H1 (cell line): ENCODE measurements at regions not wholly inside any gene's neighbourhood (a gene's known extent, or its start where the extent isn't known, plus 50 kb on each side); places are given as distances from the start of the nearest gene placed in this dataset.

Experiments used
- CTCF ChIA-PET: fragments of 300-600 bp; sonication (Branson Sonifier 250); formaldehyde crosslinking; loops from one replicate; lab custom pipeline; 2021; ENCODE audit not compliant: partially characterized antibody; lab: Charles Lee
- POLR2A ChIA-PET: fragments of 300-600 bp; sonication (Branson Sonifier 250); formaldehyde crosslinking; loops from one replicate; lab custom pipeline; 2021; ENCODE audit warnings: inconsistent platforms; ENCODE audit not compliant: partially characterized antibody; lab: Charles Lee
- DNase-seq, 2 experiments: peaks; one replicate each; pipeline versions ENCODE4 v3.0.0 to v3.0.0-alpha.2; 2010 to 2022; ENCODE audit warnings: low spot score in 2 of 2, low read depth in 1 of 2, mixed read lengths in 1 of 2
- FAIRE-seq: peaks from 2 replicates; lab custom pipeline; 2011; peaks lifted over from hg19 to GRCh38; lab: Jason Lieb, UNC
- H2AFZ ChIP-seq: 2 replicates; pipeline ENCODE4 v1.8.1; 2012; ENCODE audit warnings: low read length, inconsistent platforms
- H2AK5ac ChIP-seq: 2 replicates; pipeline ENCODE4 v1.6.1; 2013; ENCODE audit warnings: low read depth, low read length
- H2BK120ac ChIP-seq: replicated peaks from 2 replicates; pipeline ENCODE3; 2013; ENCODE audit warnings: low read depth, low read length, inconsistent platforms
- H2BK12ac ChIP-seq: 2 replicates; pipeline ENCODE4 v1.6.1; 2013; ENCODE audit warnings: low read depth, low read length
- H2BK15ac ChIP-seq: 2 replicates; pipeline ENCODE4 v1.6.1; 2013; ENCODE audit warnings: low read length
- H2BK20ac ChIP-seq: 2 replicates; pipeline ENCODE4 v1.6.1; 2013; ENCODE audit warnings: low read length
- H2BK5ac ChIP-seq: 2 replicates; pipeline ENCODE4 v1.6.1; 2013; ENCODE audit warnings: low read depth, low read length
- H3K14ac ChIP-seq: 2 replicates; pipeline ENCODE4 v1.6.1; 2013; ENCODE audit warnings: inconsistent platforms; ENCODE audit not compliant: insufficient read length
- H3K18ac ChIP-seq: 2 replicates; pipeline ENCODE4 v1.6.1; 2013; ENCODE audit warnings: low read length; ENCODE audit errors: extremely low read depth
- H3K23ac ChIP-seq: 2 replicates; pipeline ENCODE4 v1.6.1; 2013; ENCODE audit warnings: inconsistent platforms; ENCODE audit not compliant: insufficient read length
- H3K23me2 ChIP-seq: 2 replicates; pipeline ENCODE4 v1.6.1; 2013; ENCODE audit warnings: low read depth, low read length
- H3K27ac ChIP-seq: 2 replicates; pipeline ENCODE4 v1.6.1; 2011; ENCODE audit warnings: low read depth, low read length, inconsistent platforms
- H3K27me3 ChIP-seq, 4 experiments: replicated peaks in 1 of 4; 1 replicate in 1 of 4; 2 replicates in 3 of 4; pipeline versions ENCODE4 v1.6.1 to v1.8.1; 2011 to 2013; ENCODE audit warnings: low read length in 3 of 4, mild to moderate bottlenecking in 3 of 4, inconsistent platforms in 2 of 4, mixed read lengths in 2 of 4, moderate library complexity in 1 of 4; ENCODE audit not compliant: control insufficient read depth in 3 of 4, insufficient read depth in 3 of 4; ENCODE audit errors: extremely low read depth in 1 of 4
- H3K36me3 ChIP-seq, 4 experiments: 2 replicates each; pipeline versions ENCODE4 v1.6.1 to v1.8.1; 2011 to 2013; ENCODE audit warnings: mild to moderate bottlenecking in 4 of 4, low read length in 3 of 4, moderate library complexity in 2 of 4, control low read depth in 1 of 4, inconsistent platforms in 1 of 4; ENCODE audit not compliant: insufficient read depth in 4 of 4, control insufficient read depth in 2 of 4
- H3K4ac ChIP-seq: replicated peaks from 2 replicates; pipeline ENCODE3; 2013; ENCODE audit warnings: low read length, low read depth, mixed read lengths, inconsistent platforms; ENCODE audit not compliant: insufficient read length
- H3K4me1 ChIP-seq, 4 experiments: replicated peaks in 1 of 4; 1 replicate in 1 of 4; 2 replicates in 3 of 4; pipeline versions ENCODE4 v1.6.1 to v1.8.1; 2011 to 2013; ENCODE audit warnings: low read length in 3 of 4, inconsistent platforms in 2 of 4, mixed read lengths in 1 of 4; ENCODE audit not compliant: insufficient read depth in 4 of 4, control insufficient read depth in 3 of 4
- H3K4me2 ChIP-seq, 2 experiments: 2 replicates each; pipeline versions ENCODE4 v1.6.1 to v1.8.1; 2011 to 2013; ENCODE audit warnings: low read depth in 2 of 2, low read length in 2 of 2, control low read depth in 1 of 2, inconsistent platforms in 1 of 2, mild to moderate bottlenecking in 1 of 2; ENCODE audit not compliant: insufficient read depth in 1 of 2
- H3K4me3 ChIP-seq, 4 experiments: fragments of 200-600, 300-600 bp in 1 of 4; sonication (generic), shearing (Covaris generic), sonication (Bioruptor Twin) in 1 of 4; 2 replicates each; pipeline versions ENCODE4 v1.5.1 to v1.8.1; 2011 to 2016; ENCODE audit warnings: low read length in 4 of 4, low read depth in 3 of 4, control low read depth in 2 of 4, inconsistent platforms in 2 of 4, mild to moderate bottlenecking in 2 of 4, mixed read lengths in 1 of 4, moderate library complexity in 1 of 4; ENCODE audit not compliant: insufficient read depth in 2 of 4; ENCODE audit errors: extremely low read depth in 1 of 4
- H3K56ac ChIP-seq: replicated peaks from 2 replicates; pipeline ENCODE3; 2013; ENCODE audit warnings: low read depth, mild to moderate bottlenecking, mixed read lengths, low read length, inconsistent platforms; ENCODE audit not compliant: insufficient read length
- H3K79me1 ChIP-seq: 2 replicates; pipeline ENCODE4 v1.6.1; 2013; ENCODE audit warnings: low read depth, low read length, control low read depth
- H3K79me2 ChIP-seq, 2 experiments: 2 replicates each; pipeline versions ENCODE4 v1.6.1 to v1.8.1; 2012 to 2013; ENCODE audit warnings: low read length in 2 of 2, mild to moderate bottlenecking in 2 of 2, inconsistent platforms in 1 of 2; ENCODE audit not compliant: insufficient read depth in 2 of 2, control insufficient read depth in 1 of 2
- H3K9ac ChIP-seq, 4 experiments: replicated peaks in 1 of 4; 1 replicate in 1 of 4; 2 replicates in 3 of 4; pipeline versions ENCODE4 v1.6.1 to v1.8.1; 2011 to 2013; ENCODE audit warnings: low read depth in 3 of 4, low read length in 3 of 4, control low read depth in 2 of 4, mild to moderate bottlenecking in 2 of 4, moderate library complexity in 2 of 4, inconsistent platforms in 1 of 4; ENCODE audit errors: extremely low read depth in 1 of 4
- H3K9me3 ChIP-seq, 2 experiments: 2 replicates each; pipeline versions ENCODE4 v1.6.1 to v1.8.1; 2012 to 2013; ENCODE audit warnings: mild to moderate bottlenecking in 2 of 2, moderate library complexity in 2 of 2, control low read depth in 1 of 2, inconsistent platforms in 1 of 2, low read depth in 1 of 2, low read length in 1 of 2, mixed read lengths in 1 of 2; ENCODE audit not compliant: insufficient read depth in 2 of 2
- H4K20me1 ChIP-seq, 2 experiments: replicated peaks in 1 of 2; 2 replicates each; pipeline versions ENCODE3 to v1.8.1; 2011 to 2013; ENCODE audit warnings: inconsistent platforms in 2 of 2, low read length in 2 of 2, mild to moderate bottlenecking in 1 of 2; ENCODE audit not compliant: insufficient read depth in 2 of 2, control insufficient read depth in 1 of 2
- H4K5ac ChIP-seq: 2 replicates; pipeline ENCODE4 v1.6.1; 2013; ENCODE audit warnings: low read length, low read depth, mixed read lengths, inconsistent platforms; ENCODE audit not compliant: insufficient read length
- H4K8ac ChIP-seq: 2 replicates; pipeline ENCODE4 v1.8.0; 2013; ENCODE audit warnings: mild to moderate bottlenecking, moderate library complexity, low read length, inconsistent platforms; ENCODE audit not compliant: insufficient read depth; ENCODE audit errors: extremely low read depth
- H4K91ac ChIP-seq: replicated peaks from 2 replicates; pipeline ENCODE3; 2013; ENCODE audit warnings: low read length, mixed read lengths, inconsistent platforms; ENCODE audit not compliant: insufficient read length
- CBX8 ChIP-seq: fragments of 300-800, 300-1000 bp; sonication (generic); IDR thresholded peaks from 2 replicates; pipeline ENCODE4 v1.7.1; 2016; ENCODE audit warnings: low read depth, low read length, borderline replicate concordance
- CEBPB ChIP-seq: IDR thresholded peaks from 2 replicates; pipeline ENCODE4 v1.6.1; 2012; ENCODE audit warnings: low read depth, low read length
- CREB1 ChIP-seq: IDR thresholded peaks from 2 replicates; pipeline ENCODE4 v1.6.1; 2012; ENCODE audit warnings: inconsistent platforms
- POU5F1 ChIP-seq: IDR thresholded peaks from 2 replicates; pipeline ENCODE4 v1.6.1; 2011; ENCODE audit warnings: low read depth, mild to moderate bottlenecking, low read length, moderate library complexity
- WGBS, 2 experiments: shearing (Covaris generic) in 1 of 2; methylation state at CpG; one replicate each; pipeline versions ENCODE4 v1.1.6 to v1.1.7; 2013 to 2015; ENCODE audit warnings: low lambda C conversion rate in 2 of 2, mixed read lengths in 2 of 2, inconsistent platforms in 1 of 2, low coverage in 1 of 2, missing lambda C conversion rate in 1 of 2; ENCODE audit not compliant: insufficient replicate concordance in 2 of 2, insufficient coverage in 1 of 2, insufficient read length in 1 of 2; ENCODE audit errors: extremely low coverage in 1 of 2, missing lambda C conversion rate in 1 of 2; 5-methylcytosine and 5-hydroxymethylcytosine counted together
- TF ChIP-seq, protein P1 (sequence below): IDR thresholded peaks from 2 replicates; pipeline ENCODE4 v1.6.1; 2011; ENCODE audit warnings: low read length, improper control_type of control experiment

DNA sequence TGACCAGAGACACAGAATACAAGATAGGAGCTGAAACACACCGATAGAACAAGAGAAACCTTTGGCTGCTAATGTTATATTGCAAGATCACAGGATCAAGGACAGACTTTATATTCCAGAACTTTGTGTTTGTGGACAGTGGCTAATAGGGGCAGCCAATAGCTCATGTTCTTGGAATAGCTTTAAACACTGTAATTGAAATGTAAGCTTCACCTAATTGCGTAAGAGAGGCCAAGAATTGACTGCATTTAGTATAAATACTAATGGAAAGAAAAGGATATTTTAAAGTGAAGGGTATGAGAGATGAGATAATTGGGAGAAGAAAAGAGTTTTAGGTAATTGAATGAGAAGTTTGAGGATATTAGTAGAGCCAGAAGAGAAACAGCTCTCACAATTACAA is 758.8 kb downstream of the CDH11 start:
- no peak overlapping the region for H2BK15ac ChIP-seq
- no peaks in the 10 kb centered on the region for H3K4me1 ChIP-seq
- H4K5ac ChIP-seq: no peak overlapping the region
- no peaks in the 10 kb centered on the region; a peak in 1 of 7 replicates for H3K27me3 ChIP-seq
- H2AK5ac ChIP-seq: no peak overlapping the region
- POLR2A ChIA-PET: no interaction called here
- H3K79me2 ChIP-seq: no peaks in the 10 kb centered on the region
- WGBS, 2 experiments: 94% methylated on average over 2 of the region's 2 CpGs; no CpG with 5 or more reads in 1 of the 2 experiments
- H3K56ac ChIP-seq: no peak overlapping the region
- no peak overlapping the region for H4K91ac ChIP-seq
- no peaks in the 10 kb centered on the region for H3K36me3 ChIP-seq
- no peak overlapping the region for H3K4me2 ChIP-seq
- no peak overlapping the region for H2BK5ac ChIP-seq
- no peaks in the 10 kb centered on the region for H3K79me1 ChIP-seq
- H3K18ac ChIP-seq: no peak overlapping the region
- no peak overlapping the region for H3K23ac ChIP-seq
- H3K14ac ChIP-seq: no peak overlapping the region
- TF ChIP-seq, protein P1, sequence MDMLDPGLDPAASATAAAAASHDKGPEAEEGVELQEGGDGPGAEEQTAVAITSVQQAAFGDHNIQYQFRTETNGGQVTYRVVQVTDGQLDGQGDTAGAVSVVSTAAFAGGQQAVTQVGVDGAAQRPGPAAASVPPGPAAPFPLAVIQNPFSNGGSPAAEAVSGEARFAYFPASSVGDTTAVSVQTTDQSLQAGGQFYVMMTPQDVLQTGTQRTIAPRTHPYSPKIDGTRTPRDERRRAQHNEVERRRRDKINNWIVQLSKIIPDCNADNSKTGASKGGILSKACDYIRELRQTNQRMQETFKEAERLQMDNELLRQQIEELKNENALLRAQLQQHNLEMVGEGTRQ: no peak
- TF ChIP-seq CREB1 (no peak), CEBPB (peak; percentile 16; the same call in 1 of the 2 replicates), POU5F1 (no peak), CBX8 (no peak)
- H3K27ac ChIP-seq: no peak overlapping the region
- no peaks in the 10 kb centered on the region for H3K9me3 ChIP-seq
- CTCF ChIA-PET: interaction anchor here (0.6 to 1.0 kb wide), 2 partner anchors 12 to 45 kb away, joined by 3 to 4 read pairs; no protein-coding TSS in a partner anchor
- DNase-seq: no peak
- no peak overlapping the region for H2BK120ac ChIP-seq
- no peak overlapping the region for H2BK20ac ChIP-seq
- no peak overlapping the region for H3K9ac ChIP-seq
- H2AFZ ChIP-seq: no peak overlapping the region
- H4K20me1 ChIP-seq: no peaks in the 10 kb centered on the region
- H3K4ac ChIP-seq: no peak overlapping the region
- no peak overlapping the region for H2BK12ac ChIP-seq
- no peak for FAIRE-seq
- H4K8ac ChIP-seq: no peak overlapping the region
- H3K4me3 ChIP-seq: no peak overlapping the region
- no peaks in the 10 kb centered on the region for H3K23me2 ChIP-seq
